Coronary artery (tissue), 2 donors: ENCODE measurements at regions not wholly inside any gene's neighbourhood (a gene's known extent, or its start where the extent isn't known, plus 50 kb on each side); places are given as distances from the start of the nearest gene placed in this dataset.

Experiments
- DNase-seq: peaks from one replicate; pipeline ENCODE4 v3.0.0-alpha.2; 2017; ENCODE audit warnings: low spot score
- H3K27ac ChIP-seq, 2 donors: fragments of 200-600 bp; sonication (generic); one replicate each; pipeline ENCODE4 v1.5.1; 2016 to 2019
- H3K4me3 ChIP-seq: fragments of 200-600 bp; sonication (generic); 2 replicates; pipeline ENCODE4 v1.5.1; 2016; ENCODE audit warnings: mild to moderate bottlenecking, moderate library complexity
- CTCF ChIP-seq: fragments of 200-600 bp; sonication (generic); IDR thresholded peaks from one replicate; pipeline ENCODE4 v1.5.1; 2019; ENCODE audit warnings: antibody characterized with exemption

- DNase-seq: no peak
- no peak overlapping the region for H3K4me3 ChIP-seq
- no peak for TF ChIP-seq CTCF
- H3K27ac ChIP-seq: no peak overlapping the region
Observed at GRCh38 chr11:109480251-109480650, 58.3 kb downstream of the C11orf87 start.

GRCh38 chr11:109486129-109486528, 64.1 kb downstream of the C11orf87 start:
- DNase-seq: no peak
- Histone ChIP-seq H3K4me3 (no peak overlapping the region), H3K27ac (no peak overlapping the region)
- no peak for TF ChIP-seq CTCF

- DNase-seq: no peak
- Histone ChIP-seq H3K27ac (no peak overlapping the region), H3K4me3 (no peak overlapping the region)
- TF ChIP-seq CTCF: no peak
Observed at GRCh38 chr11:109490953-109491635, 69.1 kb downstream of the C11orf87 start.

- TF ChIP-seq CTCF: no peak
- Histone ChIP-seq H3K27ac (no peak overlapping the region), H3K4me3 (no peak overlapping the region)
- DNase-seq: no peak
Observed at GRCh38 chr11:109506115-109506514, 84.1 kb downstream of the C11orf87 start.

- Histone ChIP-seq H3K27ac (no peak overlapping the region), H3K4me3 (no peak overlapping the region)
- DNase-seq: no peak
- TF ChIP-seq CTCF: no peak
Observed at GRCh38 chr11:109507331-109507730, 85.3 kb downstream of the C11orf87 start.

- no peak overlapping the region for H3K27ac ChIP-seq
- no peak for DNase-seq
- no peak overlapping the region for H3K4me3 ChIP-seq
- TF ChIP-seq CTCF: no peak
Observed at GRCh38 chr11:109507836-109508561, 86.0 kb downstream of the C11orf87 start.

- DNase-seq: no peak
- no peak for TF ChIP-seq CTCF
- Histone ChIP-seq H3K27ac (no peak overlapping the region), H3K4me3 (no peak overlapping the region)
Observed at GRCh38 chr11:109508943-109509342, 87.0 kb downstream of the C11orf87 start.
